ENCODE measurements at regions not wholly inside any gene's neighbourhood (a gene's known extent, or its start where the extent isn't known, plus 50 kb on each side); places are given as distances from the start of the nearest gene placed in this dataset.

DNA sequence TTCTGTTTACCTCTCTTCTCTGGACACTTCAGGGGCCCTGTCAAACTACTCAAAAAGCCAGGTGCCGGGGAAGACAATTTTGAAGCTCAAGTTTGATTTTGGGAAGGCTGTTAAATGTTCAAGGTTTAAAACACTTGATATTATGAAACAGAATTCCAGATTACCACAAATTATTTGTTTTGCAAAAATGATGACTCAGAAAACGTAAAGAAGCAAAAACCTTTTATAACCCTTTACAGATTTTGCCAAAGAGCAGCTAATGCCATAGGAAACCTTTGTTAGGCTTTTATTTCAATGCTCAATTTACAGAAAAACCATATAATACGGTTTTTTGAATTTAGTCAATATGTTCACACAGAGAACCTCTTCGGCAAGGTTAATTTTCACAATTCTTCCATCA is 593.4 kb upstream of the ZP4 start:
- TF ChIP-seq, protein P1, sequence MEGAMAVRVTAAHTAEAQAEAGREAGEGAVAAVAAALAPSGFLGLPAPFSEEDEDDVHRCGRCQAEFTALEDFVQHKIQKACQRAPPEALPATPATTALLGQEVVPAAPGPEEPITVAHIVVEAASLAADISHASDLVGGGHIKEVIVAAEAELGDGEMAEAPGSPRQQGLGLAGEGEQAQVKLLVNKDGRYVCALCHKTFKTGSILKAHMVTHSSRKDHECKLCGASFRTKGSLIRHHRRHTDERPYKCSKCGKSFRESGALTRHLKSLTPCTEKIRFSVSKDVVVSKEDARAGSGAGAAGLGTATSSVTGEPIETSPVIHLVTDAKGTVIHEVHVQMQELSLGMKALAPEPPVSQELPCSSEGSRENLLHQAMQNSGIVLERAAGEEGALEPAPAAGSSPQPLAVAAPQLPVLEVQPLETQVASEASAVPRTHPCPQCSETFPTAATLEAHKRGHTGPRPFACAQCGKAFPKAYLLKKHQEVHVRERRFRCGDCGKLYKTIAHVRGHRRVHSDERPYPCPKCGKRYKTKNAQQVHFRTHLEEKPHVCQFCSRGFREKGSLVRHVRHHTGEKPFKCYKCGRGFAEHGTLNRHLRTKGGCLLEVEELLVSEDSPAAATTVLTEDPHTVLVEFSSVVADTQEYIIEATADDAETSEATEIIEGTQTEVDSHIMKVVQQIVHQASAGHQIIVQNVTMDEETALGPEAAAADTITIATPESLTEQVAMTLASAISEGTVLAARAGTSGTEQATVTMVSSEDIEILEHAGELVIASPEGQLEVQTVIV (CRISPR knock-in tag; IDR thresholded peaks at IDR 0.05; ENCODE audit: borderline replicate concordance), result no peak
- TF ChIP-seq, protein P2, sequence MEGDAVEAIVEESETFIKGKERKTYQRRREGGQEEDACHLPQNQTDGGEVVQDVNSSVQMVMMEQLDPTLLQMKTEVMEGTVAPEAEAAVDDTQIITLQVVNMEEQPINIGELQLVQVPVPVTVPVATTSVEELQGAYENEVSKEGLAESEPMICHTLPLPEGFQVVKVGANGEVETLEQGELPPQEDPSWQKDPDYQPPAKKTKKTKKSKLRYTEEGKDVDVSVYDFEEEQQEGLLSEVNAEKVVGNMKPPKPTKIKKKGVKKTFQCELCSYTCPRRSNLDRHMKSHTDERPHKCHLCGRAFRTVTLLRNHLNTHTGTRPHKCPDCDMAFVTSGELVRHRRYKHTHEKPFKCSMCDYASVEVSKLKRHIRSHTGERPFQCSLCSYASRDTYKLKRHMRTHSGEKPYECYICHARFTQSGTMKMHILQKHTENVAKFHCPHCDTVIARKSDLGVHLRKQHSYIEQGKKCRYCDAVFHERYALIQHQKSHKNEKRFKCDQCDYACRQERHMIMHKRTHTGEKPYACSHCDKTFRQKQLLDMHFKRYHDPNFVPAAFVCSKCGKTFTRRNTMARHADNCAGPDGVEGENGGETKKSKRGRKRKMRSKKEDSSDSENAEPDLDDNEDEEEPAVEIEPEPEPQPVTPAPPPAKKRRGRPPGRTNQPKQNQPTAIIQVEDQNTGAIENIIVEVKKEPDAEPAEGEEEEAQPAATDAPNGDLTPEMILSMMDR (IDR thresholded peaks at IDR 0.05 in 2 of 3, conservative IDR thresholded peaks at IDR 0.05 in 1 of 3; ENCODE audit: insufficient read depth in 2 of 3, low read depth in 1 of 3, low read length in 3 of 3), result no peak
- no peak for TF ChIP-seq LCOR (CRISPR knock-in tag; IDR thresholded peaks at IDR 0.05)
- TF ChIP-seq, protein P3, sequence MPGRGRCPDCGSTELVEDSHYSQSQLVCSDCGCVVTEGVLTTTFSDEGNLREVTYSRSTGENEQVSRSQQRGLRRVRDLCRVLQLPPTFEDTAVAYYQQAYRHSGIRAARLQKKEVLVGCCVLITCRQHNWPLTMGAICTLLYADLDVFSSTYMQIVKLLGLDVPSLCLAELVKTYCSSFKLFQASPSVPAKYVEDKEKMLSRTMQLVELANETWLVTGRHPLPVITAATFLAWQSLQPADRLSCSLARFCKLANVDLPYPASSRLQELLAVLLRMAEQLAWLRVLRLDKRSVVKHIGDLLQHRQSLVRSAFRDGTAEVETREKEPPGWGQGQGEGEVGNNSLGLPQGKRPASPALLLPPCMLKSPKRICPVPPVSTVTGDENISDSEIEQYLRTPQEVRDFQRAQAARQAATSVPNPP (IDR thresholded peaks at IDR 0.05; ENCODE audit: borderline replicate concordance, insufficient read depth, insufficient read length), result no peak
- no peak for TF ChIP-seq ZNF780A (CRISPR knock-in tag; IDR thresholded peaks at IDR 0.05)
- TF ChIP-seq POLR2A (conservative IDR thresholded peaks at IDR 0.05), result no peak
- TF ChIP-seq SMC3 (conservative IDR thresholded peaks at IDR 0.05; ENCODE audit: insufficient read depth, low read depth, low read length), result no peak

All from K562 (cell line).